ENCODE measurements at regions not wholly inside any gene's neighbourhood (a gene's known extent, or its start where the extent isn't known, plus 50 kb on each side); places are given as distances from the start of the nearest gene placed in this dataset.

DNA sequence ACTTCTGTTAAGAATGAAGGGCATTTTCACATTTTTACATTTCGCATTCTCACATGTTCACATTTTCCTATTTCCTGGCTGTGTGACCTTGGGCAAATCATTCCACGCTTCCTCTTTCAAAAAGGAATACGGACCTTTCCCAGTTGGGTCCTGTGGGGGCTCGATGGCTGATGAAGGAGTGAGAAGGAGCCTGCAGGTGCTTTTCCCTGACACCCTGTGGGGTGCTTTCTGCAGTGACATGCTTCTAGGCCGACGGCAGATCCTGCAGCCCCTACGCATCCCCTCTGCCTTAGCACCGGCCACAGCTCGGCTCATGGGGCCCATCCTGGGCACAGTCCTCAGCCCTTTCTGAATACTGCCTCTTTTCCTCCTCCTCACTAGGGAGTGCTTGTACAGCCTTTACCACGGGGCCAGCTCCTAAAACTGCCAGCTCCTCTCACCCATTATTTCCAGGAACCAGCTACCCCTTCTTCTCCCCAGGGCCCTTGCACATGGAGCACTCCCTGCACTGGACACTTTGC, 91.0 kb downstream of the FOXL1 start:
- H3K27ac ChIP-seq: no peak overlapping the region
- TF ChIP-seq, protein P1, sequence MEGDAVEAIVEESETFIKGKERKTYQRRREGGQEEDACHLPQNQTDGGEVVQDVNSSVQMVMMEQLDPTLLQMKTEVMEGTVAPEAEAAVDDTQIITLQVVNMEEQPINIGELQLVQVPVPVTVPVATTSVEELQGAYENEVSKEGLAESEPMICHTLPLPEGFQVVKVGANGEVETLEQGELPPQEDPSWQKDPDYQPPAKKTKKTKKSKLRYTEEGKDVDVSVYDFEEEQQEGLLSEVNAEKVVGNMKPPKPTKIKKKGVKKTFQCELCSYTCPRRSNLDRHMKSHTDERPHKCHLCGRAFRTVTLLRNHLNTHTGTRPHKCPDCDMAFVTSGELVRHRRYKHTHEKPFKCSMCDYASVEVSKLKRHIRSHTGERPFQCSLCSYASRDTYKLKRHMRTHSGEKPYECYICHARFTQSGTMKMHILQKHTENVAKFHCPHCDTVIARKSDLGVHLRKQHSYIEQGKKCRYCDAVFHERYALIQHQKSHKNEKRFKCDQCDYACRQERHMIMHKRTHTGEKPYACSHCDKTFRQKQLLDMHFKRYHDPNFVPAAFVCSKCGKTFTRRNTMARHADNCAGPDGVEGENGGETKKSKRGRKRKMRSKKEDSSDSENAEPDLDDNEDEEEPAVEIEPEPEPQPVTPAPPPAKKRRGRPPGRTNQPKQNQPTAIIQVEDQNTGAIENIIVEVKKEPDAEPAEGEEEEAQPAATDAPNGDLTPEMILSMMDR (IDR thresholded peaks at IDR 0.05): no peak
- no peak for TF ChIP-seq ZFX (IDR thresholded peaks at IDR 0.05; ENCODE audit: borderline replicate concordance)

DNA sequence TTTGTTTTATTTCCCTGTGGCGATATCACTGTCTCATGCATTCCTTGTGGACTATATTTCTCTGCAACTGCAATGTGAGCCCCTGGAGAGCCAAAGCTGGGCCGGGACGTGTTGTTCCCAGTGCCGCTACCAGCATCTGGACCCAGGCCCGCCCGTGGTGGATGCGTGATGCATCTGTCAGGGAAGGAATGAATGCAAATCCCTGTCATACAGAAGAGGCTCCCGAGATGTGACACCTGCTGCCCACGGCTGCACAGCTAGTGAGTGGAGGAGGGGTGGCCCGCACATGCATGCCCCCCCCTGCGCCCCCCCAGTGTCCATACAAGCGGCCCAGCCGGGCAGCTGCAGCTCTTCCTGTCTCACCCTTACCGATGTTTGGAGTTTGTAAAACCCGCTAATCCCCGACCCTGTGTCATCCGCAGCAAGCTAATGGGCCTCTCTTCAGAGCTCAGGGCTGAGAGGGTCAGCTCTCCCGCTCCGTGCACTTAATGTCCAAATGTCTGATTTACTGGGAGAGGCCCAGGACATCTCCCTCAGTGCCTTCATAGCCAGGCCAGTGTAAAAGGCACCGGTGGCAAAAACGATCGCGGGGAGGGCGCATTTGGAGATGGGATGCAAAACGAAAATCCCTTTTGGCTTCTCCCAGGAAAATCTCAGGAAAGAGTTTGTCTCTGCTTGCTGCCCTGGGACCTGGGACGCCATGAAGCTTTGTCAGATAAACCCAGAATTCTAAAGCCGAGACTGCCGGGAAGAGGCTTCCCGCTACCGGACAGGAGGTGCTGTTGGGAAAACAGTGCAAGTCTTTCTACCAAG, 91.8 kb downstream of the FOXL1 start:
- H3K27ac ChIP-seq: no peak overlapping the region
- TF ChIP-seq, protein P1 (IDR thresholded peaks at IDR 0.05): no peak
- no peak for TF ChIP-seq ZFX (IDR thresholded peaks at IDR 0.05; ENCODE audit: borderline replicate concordance)

DNA sequence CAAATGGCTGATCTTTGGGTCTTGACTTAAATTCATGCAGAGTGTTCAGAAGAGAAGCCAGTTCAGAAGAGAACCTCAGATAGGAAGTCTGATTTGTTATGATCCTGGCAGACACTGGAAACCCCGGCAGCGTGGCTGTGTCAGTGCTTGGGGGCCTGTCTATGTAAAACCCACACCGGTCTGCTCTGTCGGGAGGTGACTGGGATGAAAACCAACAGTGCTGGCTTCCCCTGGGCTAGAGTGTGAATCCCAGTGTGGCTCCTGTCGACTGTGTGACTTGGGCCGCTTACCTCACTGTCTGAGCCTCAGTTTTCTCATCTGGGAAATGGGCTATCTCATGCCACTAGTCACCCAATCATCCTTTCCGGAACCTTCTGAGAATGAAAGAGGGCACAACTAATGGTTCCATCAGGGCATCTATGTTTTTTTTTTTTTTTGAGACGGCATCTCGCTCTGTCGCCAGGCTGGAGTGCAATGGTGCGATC, 92.4 kb downstream of the FOXL1 start:
- TF ChIP-seq, protein P1 (IDR thresholded peaks at IDR 0.05): no peak
- TF ChIP-seq ZFX (IDR thresholded peaks at IDR 0.05; ENCODE audit: borderline replicate concordance): no peak
- H3K27ac ChIP-seq: no peak overlapping the region

DNA sequence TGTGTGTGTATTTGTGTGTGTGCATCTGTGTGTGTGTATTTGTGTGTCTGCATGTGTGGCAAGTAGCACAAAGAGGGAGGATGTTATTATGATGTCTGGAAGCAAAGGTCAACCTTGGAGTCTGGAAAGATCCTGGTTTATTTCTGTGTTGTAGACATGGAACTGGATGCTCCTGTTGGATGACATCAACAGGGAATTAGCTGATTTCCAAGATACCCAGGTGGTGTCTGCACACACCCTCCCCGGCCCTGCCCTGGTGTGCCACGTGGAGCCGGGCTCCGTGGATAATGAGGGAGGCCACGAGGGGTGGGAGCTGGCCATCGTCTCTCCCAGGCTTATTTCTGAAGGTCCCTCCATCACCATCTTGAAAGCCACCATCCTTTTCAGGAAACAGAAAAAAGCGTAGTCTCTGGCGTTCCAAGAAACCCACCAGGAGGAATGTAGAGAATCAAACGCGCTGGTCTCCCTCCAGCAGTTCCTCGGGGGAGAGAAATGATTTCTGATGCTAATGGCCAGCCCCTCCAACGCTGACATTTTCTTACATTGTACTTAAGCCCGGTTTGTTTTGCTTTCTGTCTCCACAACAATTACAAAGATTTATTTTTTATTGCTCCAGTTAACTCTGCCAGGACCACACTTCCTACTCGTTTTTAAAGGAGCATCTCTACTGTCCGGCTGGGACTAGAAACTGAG, 93.3 kb downstream of the FOXL1 start:
- no peak overlapping the region for H3K27ac ChIP-seq
- no peak for TF ChIP-seq ZFX (IDR thresholded peaks at IDR 0.05; ENCODE audit: borderline replicate concordance)
- TF ChIP-seq, protein P1 (IDR thresholded peaks at IDR 0.05): no peak

DNA sequence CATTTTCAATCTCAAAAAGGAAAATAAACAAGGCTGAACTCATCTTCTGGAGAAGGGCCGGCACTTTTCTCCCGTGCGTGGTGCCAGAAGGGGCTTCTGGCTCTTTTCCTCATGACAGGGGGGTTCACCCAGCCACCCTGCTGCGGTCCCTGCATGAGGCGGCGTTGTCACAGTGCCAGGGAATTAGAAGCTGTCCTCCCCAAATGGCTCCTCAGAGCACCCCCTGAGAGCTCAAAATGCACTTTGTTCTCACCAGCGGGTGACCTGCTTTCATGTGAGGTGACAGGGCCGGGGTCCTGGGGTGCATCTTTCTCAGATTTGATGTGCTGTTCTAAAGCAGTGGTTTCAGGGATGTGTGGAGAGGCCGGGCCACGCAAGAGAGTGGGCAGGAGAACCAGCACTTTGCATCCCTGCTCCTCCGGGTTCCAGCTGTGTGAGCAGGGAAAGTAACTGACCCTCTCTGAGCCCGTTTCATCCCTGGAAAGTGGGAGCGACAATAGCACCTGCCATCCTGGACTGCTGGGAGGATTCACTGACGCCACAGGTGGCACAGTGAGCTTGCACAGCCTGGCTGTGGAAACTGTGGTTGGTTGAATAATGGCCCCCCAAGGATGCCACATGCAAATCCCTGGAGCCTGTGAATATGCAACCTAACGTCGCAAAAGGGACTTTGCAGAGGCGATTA, 94.0 kb downstream of the FOXL1 start:
- TF ChIP-seq ZFX (IDR thresholded peaks at IDR 0.05; ENCODE audit: borderline replicate concordance): no peak
- TF ChIP-seq, protein P1 (IDR thresholded peaks at IDR 0.05): no peak
- H3K27ac ChIP-seq: no peak overlapping the region

DNA sequence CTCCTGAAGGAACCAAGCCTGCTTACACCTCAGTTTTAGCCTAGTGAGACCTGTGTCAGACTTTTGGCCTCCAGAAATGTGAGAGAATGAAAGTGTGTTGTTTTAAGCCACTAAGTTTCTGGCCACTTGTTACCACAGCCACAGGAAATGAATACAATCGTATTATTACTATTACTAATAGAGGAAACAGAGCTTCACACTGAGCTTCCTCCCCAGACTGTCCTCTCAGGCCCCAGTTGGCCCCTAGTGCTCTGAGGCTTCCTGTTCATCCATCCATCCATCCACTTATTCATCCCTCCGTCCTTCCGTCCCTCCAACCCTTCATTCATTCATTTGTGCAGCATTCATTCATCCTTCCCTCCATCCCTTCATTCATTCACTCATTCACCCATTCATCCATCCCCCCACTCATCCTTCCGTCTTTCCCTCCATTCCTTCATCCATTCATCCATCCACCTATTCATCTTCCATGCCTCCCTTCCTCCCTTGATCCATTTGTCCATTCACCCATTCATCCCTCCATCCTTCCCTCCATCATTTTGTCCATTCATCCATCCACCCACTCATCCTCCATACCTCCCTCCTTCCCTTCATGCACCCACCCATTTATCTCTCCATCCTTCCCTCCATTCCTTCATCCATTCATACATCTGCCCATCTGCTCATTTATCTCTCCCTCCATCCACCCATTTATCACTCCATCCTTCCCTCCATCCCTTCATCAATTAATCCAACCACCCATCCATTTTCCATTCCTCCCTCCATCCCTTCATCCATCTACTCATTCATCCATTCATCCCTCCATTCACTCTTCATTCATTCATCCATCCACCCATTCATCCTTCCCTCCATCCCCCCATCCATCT, 95.0 kb downstream of the FOXL1 start:
- no peak for TF ChIP-seq ZFX (IDR thresholded peaks at IDR 0.05; ENCODE audit: borderline replicate concordance)
- TF ChIP-seq, protein P1 (IDR thresholded peaks at IDR 0.05): no peak
- H3K27ac ChIP-seq: no peak overlapping the region

Measured in 22Rv1 (cell line).